ENCODE measurements at regions not wholly inside any gene's neighbourhood (a gene's known extent, or its start where the extent isn't known, plus 50 kb on each side); places are given as distances from the start of the nearest gene placed in this dataset.

GRCh38 chr12:103249607-103250006, 246.2 kb downstream of the C12orf42 start:
- H3K36me3 ChIP-seq (ENCODE audit: control insufficient read depth in 3 of 3, insufficient read depth in 2 of 3, low read depth in 1 of 3, low read length in 3 of 3): no peaks in the 10 kb centered on the region
- FAIRE-seq (no peak), DNase-seq (no peak)
- H3K9me3 ChIP-seq (ENCODE audit: control insufficient read depth in 2 of 2, insufficient read depth in 1 of 2, low read depth in 1 of 2, low read length in 1 of 2): no peaks in the 10 kb centered on the region
- no peak overlapping the region for H3K4me3 ChIP-seq (ENCODE audit: low read depth in 1 of 3, low read length in 3 of 3)
- WGBS, 3 donors: 36 to 68% (median 40%) methylated on average over 3 of the region's 3 CpGs
- no peak overlapping the region for H3K27ac ChIP-seq (ENCODE audit: low read depth in 1 of 3, low read length in 2 of 3)
- H3K4me1 ChIP-seq (ENCODE audit: control insufficient read depth in 3 of 3, insufficient read depth in 2 of 3, low read depth in 1 of 3, low read length in 2 of 3): no peaks in the 10 kb centered on the region
- no peaks in the 10 kb centered on the region for H3K27me3 ChIP-seq (ENCODE audit: control insufficient read depth in 3 of 3, insufficient read depth in 3 of 3, low read length in 3 of 3)

GRCh38 chr12:103250487-103250886, 245.3 kb downstream of the C12orf42 start:
- H3K4me1 ChIP-seq (ENCODE audit: control insufficient read depth in 3 of 3, insufficient read depth in 2 of 3, low read depth in 1 of 3, low read length in 2 of 3): no peaks in the 10 kb centered on the region
- H3K4me3 ChIP-seq (ENCODE audit: low read depth in 1 of 3, low read length in 3 of 3): no peak overlapping the region
- 80 to 88% (median 84%) methylated on average over 1 of the region's 1 CpG for WGBS, 3 donors
- no peaks in the 10 kb centered on the region for H3K27me3 ChIP-seq (ENCODE audit: control insufficient read depth in 3 of 3, insufficient read depth in 3 of 3, low read length in 3 of 3)
- H3K36me3 ChIP-seq (ENCODE audit: control insufficient read depth in 3 of 3, insufficient read depth in 2 of 3, low read depth in 1 of 3, low read length in 3 of 3): no peaks in the 10 kb centered on the region
- H3K27ac ChIP-seq (ENCODE audit: low read depth in 1 of 3, low read length in 2 of 3): no peak overlapping the region
- H3K9me3 ChIP-seq (ENCODE audit: control insufficient read depth in 2 of 2, insufficient read depth in 1 of 2, low read depth in 1 of 2, low read length in 1 of 2): no peaks in the 10 kb centered on the region
- FAIRE-seq: no peak
- no peak for DNase-seq

Data from small intestine (tissue), 7 donors.